Glutamatergic neuron (in vitro differentiated cells): ENCODE measurements at regions not wholly inside any gene's neighbourhood (a gene's known extent, or its start where the extent isn't known, plus 50 kb on each side); places are given as distances from the start of the nearest gene placed in this dataset.

Source experiments
- DNase-seq: peaks from one replicate; pipeline ENCODE4 v3.0.0; 2022
- H3K27ac Mint-ChIP-seq: one replicate; pipeline ENCODE4 v1.8.0; 2020; ENCODE audit warnings: mild to moderate bottlenecking, mixed read lengths, inconsistent platforms; ENCODE audit not compliant: unreplicated experiment
- H3K27me3 Mint-ChIP-seq: one replicate; pipeline ENCODE4 v1.8.0; 2020; ENCODE audit warnings: mild to moderate bottlenecking, moderate library complexity, mixed read lengths, inconsistent platforms; ENCODE audit not compliant: unreplicated experiment
- H3K36me3 Mint-ChIP-seq: one replicate; pipeline ENCODE4 v1.8.0; 2020; ENCODE audit warnings: mild to moderate bottlenecking, mixed read lengths, inconsistent platforms; ENCODE audit not compliant: unreplicated experiment
- H3K4me1 Mint-ChIP-seq: one replicate; pipeline ENCODE4 v1.8.0; 2020; ENCODE audit warnings: mild to moderate bottlenecking, low read depth, mixed read lengths, inconsistent platforms; ENCODE audit not compliant: unreplicated experiment
- H3K4me3 Mint-ChIP-seq: one replicate; pipeline ENCODE4 v1.8.0; 2020; ENCODE audit warnings: mild to moderate bottlenecking, mixed read lengths, inconsistent platforms; ENCODE audit not compliant: unreplicated experiment
- H3K9me3 Mint-ChIP-seq: one replicate; pipeline ENCODE4 v1.8.0; 2020; ENCODE audit warnings: mild to moderate bottlenecking, moderate library complexity, mixed read lengths, inconsistent platforms; ENCODE audit not compliant: unreplicated experiment
- TF ChIP-seq, protein P1 (sequence below): fragments of 200-600 bp; sonication (generic); IDR thresholded peaks from one replicate; pipeline ENCODE4 v1.5.0; 2021; ENCODE audit not compliant: partially characterized antibody, unreplicated experiment

DNA sequence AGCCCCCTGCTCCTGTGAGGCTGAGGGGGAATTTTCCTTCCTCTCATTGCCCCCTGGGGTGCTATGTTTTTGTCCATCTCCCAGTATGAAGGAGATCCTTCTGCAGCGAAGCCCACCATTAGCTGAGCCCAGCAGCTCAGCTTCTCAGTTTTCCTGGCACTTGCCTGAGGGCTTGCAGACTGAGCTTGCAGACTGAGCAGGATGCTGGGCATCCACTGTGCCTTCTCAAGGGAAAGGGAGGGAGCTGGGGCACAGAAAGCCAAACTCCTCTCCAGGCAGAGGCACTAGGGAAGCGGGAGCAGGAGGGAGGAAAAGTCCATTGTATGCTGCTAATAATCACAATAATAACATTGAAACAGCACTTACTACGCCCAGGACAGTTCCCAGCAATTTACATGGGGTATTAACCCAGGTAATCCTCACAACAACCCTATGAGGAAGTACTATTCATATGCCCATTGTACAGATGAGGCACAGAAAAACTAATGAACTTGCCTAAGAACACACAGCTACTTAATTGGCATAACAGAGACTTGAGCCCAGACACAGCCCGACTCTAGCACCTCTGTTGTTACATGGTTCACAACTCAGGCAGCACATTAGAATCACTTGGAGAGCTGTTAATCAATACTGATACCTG, 86.9 kb upstream of the SSBP2 start:
- Mint-ChIP-seq H3K36me3 (no peaks in the 10 kb centered on the region), H3K4me3 (no peak overlapping the region), H3K27me3 (peaks cover 5% of the 10 kb centered on the region), H3K9me3 (peaks cover 3% of the 10 kb centered on the region), H3K27ac (no peak overlapping the region), H3K4me1 (peaks cover 16% of the 10 kb centered on the region)
- DNase-seq = no peak
- TF ChIP-seq, protein P1, sequence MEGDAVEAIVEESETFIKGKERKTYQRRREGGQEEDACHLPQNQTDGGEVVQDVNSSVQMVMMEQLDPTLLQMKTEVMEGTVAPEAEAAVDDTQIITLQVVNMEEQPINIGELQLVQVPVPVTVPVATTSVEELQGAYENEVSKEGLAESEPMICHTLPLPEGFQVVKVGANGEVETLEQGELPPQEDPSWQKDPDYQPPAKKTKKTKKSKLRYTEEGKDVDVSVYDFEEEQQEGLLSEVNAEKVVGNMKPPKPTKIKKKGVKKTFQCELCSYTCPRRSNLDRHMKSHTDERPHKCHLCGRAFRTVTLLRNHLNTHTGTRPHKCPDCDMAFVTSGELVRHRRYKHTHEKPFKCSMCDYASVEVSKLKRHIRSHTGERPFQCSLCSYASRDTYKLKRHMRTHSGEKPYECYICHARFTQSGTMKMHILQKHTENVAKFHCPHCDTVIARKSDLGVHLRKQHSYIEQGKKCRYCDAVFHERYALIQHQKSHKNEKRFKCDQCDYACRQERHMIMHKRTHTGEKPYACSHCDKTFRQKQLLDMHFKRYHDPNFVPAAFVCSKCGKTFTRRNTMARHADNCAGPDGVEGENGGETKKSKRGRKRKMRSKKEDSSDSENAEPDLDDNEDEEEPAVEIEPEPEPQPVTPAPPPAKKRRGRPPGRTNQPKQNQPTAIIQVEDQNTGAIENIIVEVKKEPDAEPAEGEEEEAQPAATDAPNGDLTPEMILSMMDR = no peak

DNA sequence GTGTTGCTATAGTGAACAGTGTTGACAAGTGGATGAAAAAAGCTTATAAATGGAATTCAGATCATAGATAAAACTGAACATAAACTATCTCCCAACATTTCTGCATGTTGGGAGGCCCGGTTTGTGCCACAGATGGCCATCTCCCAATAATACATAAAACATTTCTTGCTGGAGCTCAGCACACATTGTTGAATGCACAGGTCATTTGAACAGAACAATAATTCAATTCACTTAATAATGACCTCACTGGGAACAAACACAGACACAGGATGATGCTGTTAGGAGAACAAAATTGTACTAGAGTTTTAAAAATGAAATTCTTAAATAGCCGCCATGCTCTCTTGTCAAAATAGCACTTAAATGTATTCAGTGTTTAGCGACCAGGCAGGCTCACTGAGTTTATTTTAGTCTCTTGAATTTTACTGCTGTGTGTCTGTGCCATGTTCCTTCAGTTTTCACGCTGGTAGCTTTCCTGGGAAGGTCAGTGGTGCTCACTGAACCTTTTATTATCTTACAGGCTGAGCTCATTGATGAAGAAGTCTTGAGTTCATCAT, 85.0 kb upstream of the SSBP2 start:
- Mint-ChIP-seq H3K4me3 (no peak overlapping the region), H3K9me3 (peaks cover 3% of the 10 kb centered on the region), H3K27me3 (peaks cover 5% of the 10 kb centered on the region), H3K36me3 (no peaks in the 10 kb centered on the region), H3K4me1 (peaks cover 13% of the 10 kb centered on the region), H3K27ac (no peak overlapping the region)
- TF ChIP-seq, protein P1 = no peak
- DNase-seq = no peak

DNA sequence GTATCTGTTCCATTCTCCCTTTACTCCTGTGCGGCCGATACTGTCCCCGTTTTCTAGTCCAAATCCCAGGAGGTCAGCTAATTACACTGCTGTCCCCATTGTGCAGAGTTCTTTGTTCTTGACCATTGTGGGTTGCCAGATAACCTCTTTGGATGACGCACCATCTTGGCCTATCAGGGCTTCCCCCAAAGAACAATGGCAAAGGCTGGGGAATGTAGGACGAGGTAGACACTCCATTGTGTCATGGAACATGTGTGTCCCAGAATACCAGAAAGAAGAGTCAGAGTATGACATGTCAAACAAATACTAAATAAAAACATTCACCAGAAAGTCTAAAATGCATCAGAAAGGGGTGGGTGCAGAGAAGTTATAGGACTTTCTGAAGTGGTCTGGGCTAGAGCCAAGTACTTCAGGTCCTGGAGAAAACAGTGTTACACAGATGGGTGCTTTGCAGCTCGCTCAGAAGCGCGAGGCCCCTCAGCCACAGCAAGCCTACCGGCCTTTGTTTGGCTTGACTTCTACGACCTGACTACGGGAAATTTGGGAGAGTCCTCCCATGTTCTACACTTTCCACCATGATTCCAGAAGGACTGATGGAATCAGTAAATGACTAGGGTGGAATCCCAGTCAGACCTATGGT, 83.2 kb upstream of the SSBP2 start:
- H3K36me3 Mint-ChIP-seq = no peaks in the 10 kb centered on the region
- H3K27ac Mint-ChIP-seq = no peak overlapping the region
- TF ChIP-seq, protein P1 = no peak
- no peak overlapping the region for H3K4me3 Mint-ChIP-seq
- no peak for DNase-seq
- H3K9me3 Mint-ChIP-seq = peaks cover 3% of the 10 kb centered on the region
- peaks cover 5% of the 10 kb centered on the region for H3K27me3 Mint-ChIP-seq
- H3K4me1 Mint-ChIP-seq = peaks cover 13% of the 10 kb centered on the region

DNA sequence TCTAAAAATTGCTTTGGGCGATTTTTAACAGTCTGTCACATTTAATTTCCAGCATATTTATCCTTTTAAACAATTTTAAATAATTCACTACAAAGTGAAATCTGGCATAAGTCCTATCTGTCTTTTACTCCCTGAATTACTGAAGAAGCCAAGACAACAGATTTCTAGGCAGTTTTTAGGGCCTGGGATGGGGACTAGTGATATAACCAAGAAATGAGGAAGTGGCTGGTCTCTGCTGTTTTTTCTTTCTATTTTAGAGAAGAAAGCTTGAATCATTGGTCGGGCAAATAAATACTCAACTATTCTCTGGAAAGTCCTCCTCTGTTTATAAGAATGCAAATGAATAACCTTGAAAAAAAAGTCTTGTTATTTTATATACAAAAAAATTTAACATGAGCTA, 79.7 kb upstream of the SSBP2 start:
- Mint-ChIP-seq H3K4me1 (peaks cover 6% of the 10 kb centered on the region), H3K4me3 (no peak overlapping the region), H3K27ac (no peak overlapping the region), H3K27me3 (peaks cover 5% of the 10 kb centered on the region), H3K36me3 (no peaks in the 10 kb centered on the region), H3K9me3 (peaks cover 3% of the 10 kb centered on the region)
- TF ChIP-seq, protein P1 = no peak
- no peak for DNase-seq

DNA sequence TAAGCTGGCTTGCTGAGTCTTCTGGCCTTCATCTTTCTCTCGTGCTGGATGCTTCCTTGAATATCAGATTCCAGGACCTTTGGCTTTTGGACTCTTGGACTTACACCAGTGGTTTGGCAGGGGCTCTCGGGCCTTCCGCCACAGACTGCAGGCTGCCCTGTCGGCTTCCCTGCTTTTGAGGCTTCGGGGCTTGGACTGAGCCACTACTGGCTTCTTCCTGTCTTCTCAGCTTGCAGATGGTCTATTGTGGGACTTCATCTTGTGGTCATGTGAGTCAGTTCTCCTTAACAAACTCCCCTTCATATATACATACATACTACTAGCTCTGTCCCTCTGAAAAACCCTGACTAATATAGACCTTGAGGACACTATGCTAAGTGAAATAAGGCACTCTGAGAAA, 78.3 kb upstream of the SSBP2 start:
- Mint-ChIP-seq H3K27me3 (peaks cover 5% of the 10 kb centered on the region), H3K27ac (no peak overlapping the region), H3K4me3 (no peak overlapping the region), H3K4me1 (peaks cover 6% of the 10 kb centered on the region), H3K9me3 (peaks cover 3% of the 10 kb centered on the region), H3K36me3 (no peaks in the 10 kb centered on the region)
- TF ChIP-seq, protein P1 = no peak
- DNase-seq = no peak
